GM13976 (cell line): ENCODE measurements at regions not wholly inside any gene's neighbourhood (a gene's known extent, or its start where the extent isn't known, plus 50 kb on each side); places are given as distances from the start of the nearest gene placed in this dataset.
"Not testable (repeated sequence)": the region's sequence is repeated elsewhere in the genome, so short reads cannot be mapped to it uniquely, and the experiment has no call there.

Experiments
- DNase-seq: peaks from one replicate; pipeline ENCODE4 v3.0.0; 2012; ENCODE audit warnings: low spot score
- CTCF ChIP-seq: IDR thresholded peaks from 2 replicates; pipeline ENCODE4 v1.5.1; 2012; ENCODE audit warnings: borderline replicate concordance, mild to moderate bottlenecking; ENCODE audit not compliant: insufficient read depth; ENCODE audit errors: extremely low read depth, missing control alignments, control extremely low read depth
- in situ Hi-C: fragments of 300-500 bp; cut with MboI; formaldehyde crosslinking; loops from one replicate; pipeline ENCODE4 v1.12.0; 2022; ENCODE audit warnings: low sequenced_read_pairs, mixed read lengths, inconsistent platforms; ENCODE audit not compliant: unreplicated experiment

- in situ Hi-C loops = loop anchor here (10.0 kb wide), 1 partner anchor 652 kb away; no protein-coding TSS in a partner anchor
Measured at GRCh38 chr6:27806981-27807440, 105.2 kb downstream of the OR2B2 start.

GRCh38 chr6:27805347-27805746 lies 106.8 kb downstream of the OR2B2 start:
- in situ Hi-C loops = loop anchor here (10.0 kb wide), 1 partner anchor 651 kb away; no protein-coding TSS in a partner anchor
- TF ChIP-seq CTCF = no peak
- DNase-seq = no peak

More at GRCh38 chr6:27806981-27807440, 105.2 kb downstream of the OR2B2 start:
- no peak for TF ChIP-seq CTCF
- DNase-seq = no peak

- no peak for DNase-seq
- TF ChIP-seq CTCF = no peak
- in situ Hi-C loops = loop anchor here (10.0 kb wide), 1 partner anchor 650 kb away; no protein-coding TSS in a partner anchor
Measured at GRCh38 chr6:27804851-27805250, 107.3 kb downstream of the OR2B2 start.

- in situ Hi-C loops = loop anchor here (10.0 kb wide), 1 partner anchor 646 kb away; no protein-coding TSS in a partner anchor
- TF ChIP-seq CTCF = no peak
- no peak for DNase-seq
Measured at GRCh38 chr6:27800731-27801373, 111.3 kb downstream of the OR2B2 start.

- DNase-seq = no peak
- no peak for TF ChIP-seq CTCF
- in situ Hi-C loops = no loop called here
Measured at GRCh38 chr6:27797960-27798359, 114.2 kb downstream of the OR2B2 start.

- DNase-seq, in situ Hi-C loops: not testable (repeated sequence)
Measured at GRCh38 chr6:27796736-27797481, 115.3 kb downstream of the OR2B2 start.
